Medulla oblongata (tissue), 1 donor: ENCODE measurements at regions not wholly inside any gene's neighbourhood (a gene's known extent, or its start where the extent isn't known, plus 50 kb on each side); places are given as distances from the start of the nearest gene placed in this dataset.

Experiments used
- DNase-seq: peaks from one replicate; pipeline ENCODE4 v3.0.0-alpha.2; 2015; ENCODE audit errors: extremely low spot score

DNA sequence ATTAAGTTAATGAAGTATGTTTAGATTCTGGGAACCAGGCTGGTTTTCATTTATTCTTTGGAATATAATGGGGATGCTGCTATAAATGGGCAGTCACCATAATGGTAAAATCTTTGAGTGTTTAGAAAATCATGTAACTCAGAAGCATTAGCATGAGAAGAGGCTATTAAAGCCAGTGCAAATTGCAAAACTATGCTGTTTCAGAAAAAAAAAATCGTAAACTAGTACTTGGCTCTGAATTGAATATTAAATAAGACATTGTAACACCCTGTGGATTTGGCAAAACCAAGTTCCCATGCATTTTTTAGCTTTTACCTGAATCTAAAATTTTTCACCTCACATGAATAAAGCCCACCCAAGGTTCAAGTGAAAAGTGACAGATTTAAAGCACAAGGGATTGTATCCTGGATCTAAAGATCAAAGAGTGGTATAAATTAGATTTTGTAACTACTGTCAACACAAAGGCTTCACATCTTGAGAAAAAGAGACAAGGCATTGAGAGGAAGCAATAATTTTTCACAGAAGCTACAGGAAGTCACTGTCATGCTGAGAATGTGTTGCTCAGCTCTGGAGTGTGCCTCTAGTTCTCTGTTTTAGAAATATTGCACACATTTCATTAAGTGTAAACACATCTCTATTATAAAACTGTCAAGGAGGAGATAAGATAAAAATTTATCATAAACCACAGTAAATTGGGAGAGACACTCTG is 142.2 kb downstream of the ABCA8 start:
- DNase-seq, result no peak

DNA sequence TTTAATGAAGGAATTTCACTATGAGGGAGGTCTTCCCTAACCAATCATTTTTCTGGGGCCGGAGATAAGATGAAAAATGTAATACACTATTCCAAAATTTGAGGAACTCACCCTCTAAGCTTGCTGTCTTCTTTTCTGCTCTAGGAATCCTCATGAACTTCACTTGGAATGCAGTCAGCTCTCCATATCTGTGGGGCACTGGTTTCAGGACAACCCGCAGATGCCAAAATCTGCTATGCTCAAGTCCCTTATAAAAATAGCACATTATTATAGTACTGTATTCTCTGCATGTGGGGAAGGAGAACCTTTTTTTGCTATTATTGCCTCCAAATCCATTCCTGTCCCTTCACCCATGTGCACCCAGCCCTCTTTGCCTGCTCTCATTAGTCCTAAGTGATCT is 146.0 kb downstream of the ABCA8 start:
- no peak for DNase-seq

DNA sequence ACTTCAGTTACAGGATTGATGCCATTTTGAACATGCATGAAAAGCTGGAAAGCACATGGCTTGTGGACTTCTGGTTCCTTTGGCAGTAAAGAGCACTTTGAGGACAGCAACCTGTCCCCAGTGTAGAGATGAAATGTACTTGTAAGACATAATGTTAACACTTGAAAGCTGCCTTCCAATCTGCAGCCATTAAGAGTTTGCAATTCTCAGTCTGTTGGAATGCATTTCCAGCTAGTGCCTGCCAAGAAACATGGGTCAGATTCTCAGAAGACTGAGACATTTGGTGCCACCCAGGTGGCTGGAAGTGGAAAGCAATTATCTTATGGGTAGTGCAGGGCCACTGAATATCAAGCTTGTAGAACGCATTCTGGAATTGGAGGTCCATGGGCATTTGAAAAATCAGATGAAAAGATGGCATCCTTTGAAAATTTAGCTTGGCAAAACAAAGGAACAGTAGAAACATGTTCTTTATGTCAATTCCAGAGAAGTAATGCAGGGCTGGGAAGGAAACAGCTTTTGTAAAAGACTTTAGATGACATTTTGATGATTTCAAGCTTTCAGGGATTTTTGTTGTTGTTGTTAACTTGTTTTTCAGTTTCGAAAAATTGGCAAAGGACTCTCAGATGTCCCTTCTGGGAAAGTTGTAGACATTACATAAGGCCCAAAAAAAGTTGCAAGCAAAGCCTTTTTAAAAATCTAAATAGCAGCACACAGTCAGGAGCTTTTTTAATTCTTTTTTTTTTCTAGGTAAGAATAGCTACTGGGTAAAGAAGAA is 147.0 kb downstream of the ABCA8 start:
- no peak for DNase-seq

DNA sequence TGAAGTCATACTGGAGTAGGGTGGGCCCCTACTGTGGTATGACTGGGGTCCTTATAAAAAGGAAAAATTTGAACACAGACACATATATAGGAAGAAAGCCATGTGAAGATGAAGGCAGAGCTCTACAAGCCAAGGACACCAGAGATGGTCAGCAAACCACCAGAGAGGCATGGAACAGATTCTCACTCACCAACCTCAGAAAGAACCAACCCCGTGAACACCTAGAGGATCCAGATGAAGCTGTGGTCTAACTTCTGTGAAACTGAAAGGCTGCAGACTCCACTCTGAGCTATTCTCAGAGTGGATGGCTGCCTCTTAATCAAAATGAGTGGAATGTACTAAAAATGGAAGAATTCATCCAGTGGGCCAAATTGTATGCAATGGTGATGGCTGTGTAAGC is 149.6 kb downstream of the ABCA8 start:
- no peak for DNase-seq

DNA sequence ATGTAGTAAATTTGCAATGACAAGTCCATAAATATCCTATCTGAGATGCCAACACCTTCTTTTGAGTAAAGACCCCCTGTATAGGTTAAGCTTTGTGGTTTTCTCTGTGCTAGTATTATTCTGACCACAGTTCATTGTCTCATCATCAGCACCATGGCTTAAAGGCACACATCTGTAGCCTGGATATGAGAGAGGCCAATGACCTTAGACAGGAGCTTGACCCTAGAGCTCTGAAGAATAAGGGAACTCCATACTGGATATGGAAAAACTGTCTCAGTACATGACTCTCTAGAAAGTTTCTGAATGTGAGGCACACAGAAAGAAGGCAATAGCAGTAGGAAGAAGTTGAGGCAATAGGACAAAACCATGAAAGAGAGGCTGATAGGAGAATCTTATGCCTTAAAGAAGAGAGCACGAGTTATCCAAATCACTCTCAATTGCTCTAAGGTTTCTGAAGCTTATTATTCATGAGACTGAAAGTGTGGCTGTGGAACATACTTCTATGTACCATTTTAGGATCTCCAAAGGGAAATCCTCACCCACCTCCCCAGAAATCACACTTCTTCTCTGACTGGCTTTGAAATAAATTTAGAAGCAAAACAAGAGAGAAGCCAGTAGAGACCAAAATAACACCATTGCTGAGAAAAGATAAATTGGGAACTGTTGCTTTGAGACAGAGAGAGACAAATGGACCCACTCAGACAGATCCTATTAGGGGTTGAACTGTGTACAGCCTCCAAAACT is 150.2 kb downstream of the ABCA8 start:
- DNase-seq, result no peak

DNA sequence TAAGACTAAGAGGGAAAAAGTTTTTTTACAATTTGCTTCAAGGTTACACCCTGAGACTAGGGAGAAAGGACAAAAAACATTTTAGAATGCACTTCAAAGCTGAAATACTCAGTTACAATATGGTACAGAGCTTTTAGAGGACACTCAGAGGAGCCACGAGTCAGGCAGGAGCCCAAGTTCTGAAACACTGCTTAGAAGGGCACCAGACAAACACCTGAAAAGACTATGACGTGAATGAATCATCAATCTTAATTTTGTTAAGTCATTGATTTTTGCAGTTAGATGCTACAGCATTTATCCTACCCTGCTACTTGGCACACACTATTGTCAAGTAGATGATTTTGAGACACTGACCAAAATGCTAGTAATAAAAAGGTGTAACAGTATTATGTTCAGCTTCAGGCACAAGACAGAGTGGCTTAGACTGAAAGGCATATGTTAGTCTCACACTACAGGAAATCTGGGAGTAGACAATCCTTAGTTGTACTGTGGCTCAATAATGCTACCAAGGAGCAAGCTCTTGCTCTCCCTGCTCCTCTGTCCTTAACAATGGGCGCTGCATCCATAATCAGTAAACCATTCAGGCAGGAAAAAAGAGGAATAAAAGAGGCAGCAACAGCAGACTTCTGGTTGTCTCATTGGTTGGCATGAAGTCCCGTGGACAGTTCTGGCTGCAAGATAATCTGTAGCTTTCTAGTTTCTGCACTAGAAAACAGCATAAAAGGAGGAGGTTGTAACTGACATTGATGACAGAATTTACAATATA is 151.8 kb downstream of the ABCA8 start:
- no peak for DNase-seq

DNA sequence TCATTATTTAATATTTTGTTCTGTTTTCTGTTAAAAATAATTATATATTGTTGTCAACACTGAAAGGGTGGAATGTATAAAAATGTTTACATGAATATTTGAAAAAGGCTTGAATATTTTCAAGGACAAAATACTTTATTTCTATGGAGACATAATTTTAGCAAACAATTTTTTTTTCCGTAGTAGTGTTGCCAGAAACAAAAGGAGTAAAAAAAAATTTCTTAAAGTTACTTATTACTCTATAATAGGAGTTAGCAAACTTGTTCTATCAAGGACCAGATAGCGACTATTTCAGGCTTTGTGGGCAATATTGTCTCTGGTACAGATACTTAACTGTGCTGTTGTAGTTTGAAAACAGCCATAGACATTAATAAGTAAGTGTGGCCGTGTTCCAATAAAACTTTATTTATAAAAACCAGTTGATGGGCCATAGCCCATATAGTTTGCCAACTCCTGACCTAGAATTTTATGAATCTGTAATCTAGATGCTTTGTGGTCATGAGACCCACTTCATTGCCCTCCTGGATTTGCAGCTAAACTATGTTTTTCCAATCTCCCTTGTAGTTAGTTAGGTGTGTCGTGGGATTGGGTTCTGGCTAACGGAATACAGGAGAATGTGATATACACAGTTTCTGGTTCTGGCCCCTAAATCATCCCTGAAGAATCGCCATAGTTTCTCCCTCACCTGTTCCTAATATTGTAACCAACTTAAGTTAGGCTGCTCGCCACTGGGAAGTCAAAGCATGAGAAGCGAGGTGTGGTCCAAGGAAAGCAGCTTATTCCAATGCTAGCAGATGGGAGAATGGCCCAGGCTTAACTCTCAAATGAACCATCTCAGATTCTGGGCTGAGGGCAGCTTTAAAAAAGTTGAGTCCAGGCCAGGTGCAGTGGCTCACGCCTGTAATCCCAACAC is 153.6 kb downstream of the ABCA8 start:
- no peak for DNase-seq

DNA sequence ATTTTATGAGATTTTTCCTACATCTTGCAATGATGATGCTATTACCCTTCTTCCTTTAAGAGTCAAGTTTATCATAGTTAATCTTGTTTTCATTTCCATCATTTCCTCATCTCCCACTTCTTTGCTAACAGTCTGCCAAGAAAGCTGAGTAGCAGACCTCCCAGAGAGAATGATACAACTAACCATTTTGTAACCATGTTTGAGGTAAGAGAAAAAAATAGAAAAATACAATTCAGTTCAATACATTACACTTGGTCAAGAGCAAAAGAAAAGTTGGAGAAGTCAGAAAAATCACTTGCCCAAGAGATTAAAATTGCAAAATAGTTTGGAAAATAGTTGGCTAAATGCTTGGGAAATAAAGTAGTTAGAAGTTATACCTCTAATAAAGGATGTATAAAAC is 154.4 kb downstream of the ABCA8 start:
- no peak for DNase-seq

DNA sequence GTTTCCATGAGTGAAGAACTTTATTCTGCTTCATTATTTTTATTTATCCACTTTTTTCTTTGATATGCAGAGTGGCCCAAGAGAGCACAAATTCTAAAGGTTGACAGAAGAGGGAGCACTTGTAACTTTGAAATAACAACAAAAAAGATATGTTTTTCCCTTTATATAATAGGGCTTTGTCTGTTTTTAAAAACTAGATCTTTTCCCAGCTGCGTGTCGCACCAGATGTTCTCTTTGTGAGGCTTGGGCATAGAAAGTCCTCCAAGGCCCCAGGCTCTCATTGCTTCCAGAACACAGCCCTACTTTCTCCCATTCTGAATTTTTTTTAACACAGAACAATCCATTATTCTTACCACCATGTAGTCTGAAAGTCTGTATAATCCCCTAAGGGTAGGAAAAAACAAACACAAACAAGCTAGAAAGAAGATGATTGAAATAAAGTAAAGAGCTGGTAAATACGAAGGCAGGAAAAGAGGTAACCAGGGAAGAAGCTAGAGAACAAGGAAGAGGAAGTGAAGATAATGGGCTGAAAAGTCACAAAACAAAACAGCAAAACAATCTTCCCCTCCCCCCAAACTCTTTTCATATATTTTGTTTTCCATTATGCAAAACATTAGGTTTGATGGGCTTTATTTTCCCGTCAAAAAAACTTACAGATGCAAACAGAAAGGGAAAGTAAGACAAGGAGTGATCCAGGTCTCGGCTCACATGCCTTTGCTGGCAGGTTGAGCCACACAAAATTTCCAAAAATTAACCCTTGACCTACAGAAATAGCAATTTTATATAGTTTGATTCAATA is 160.4 kb downstream of the ABCA8 start:
- peak; percentile 95 for DNase-seq

DNA sequence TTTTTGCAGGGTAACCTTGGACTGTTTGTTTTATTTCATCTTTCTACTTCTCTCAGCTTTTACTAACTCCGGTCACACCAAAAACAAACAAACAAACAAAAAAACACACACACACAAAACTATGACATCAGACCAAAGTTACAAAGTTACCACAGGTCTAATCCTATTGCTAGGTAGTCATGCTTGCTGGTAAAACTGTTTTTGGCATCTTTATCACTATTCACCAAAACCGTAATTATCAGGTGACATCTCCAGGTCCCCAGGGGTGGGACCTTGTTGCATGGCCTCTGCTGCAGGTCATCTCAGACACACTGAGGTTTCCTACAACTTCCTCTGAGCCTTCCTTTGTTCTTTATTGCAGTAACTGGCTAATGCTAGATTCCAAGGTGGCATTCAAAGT is 162.3 kb downstream of the ABCA8 start:
- no peak for DNase-seq

DNA sequence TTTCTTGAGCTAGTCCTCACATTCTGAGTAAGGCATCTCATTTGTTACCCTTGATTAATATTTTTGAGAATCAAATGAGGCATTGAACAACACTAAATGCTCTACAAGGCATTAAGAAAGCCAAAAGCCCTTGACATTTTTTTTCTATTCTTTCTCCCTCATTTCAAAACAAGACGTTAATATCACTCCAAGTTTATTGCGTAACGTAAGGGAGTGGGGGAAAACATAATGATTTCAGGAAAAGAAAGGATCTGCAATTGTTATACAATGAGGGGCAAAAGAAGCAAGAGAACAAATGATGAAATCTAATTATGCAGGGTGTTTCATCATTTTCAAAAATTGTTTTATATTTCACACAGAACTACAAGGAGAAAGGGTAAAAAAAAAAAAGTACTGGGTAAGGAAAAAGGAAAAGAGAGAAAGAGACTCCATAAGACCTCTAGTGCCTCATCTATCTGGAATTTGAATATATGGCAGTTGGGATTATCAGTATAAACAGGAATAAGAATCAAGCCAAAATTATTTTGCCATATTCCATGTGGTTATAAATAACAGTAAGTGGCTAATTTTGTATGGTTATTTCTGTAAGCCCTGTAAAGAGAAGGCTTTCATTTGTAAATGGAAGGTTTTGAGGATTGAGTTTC is 163.0 kb downstream of the ABCA8 start:
- DNase-seq, result no peak

DNA sequence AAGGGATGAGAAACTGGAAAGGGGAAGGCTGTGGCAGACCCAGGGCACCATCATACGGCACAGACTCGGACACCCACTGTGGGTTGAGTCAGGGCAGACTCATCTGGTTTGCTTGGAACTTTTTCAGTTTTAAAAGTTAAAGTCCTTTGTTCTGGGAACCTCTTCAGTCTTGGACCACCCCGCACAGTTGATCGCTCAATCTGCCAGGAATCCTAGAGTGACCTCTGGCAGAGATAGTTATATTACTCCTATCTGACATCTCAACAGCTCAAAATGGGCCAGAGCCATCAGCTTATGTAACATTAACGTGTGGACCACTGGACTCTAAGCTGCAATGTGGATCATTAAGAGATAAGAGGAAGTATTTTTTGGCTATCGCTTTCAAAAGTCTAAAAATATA is 164.3 kb downstream of the ABCA8 start:
- DNase-seq, result no peak

DNA sequence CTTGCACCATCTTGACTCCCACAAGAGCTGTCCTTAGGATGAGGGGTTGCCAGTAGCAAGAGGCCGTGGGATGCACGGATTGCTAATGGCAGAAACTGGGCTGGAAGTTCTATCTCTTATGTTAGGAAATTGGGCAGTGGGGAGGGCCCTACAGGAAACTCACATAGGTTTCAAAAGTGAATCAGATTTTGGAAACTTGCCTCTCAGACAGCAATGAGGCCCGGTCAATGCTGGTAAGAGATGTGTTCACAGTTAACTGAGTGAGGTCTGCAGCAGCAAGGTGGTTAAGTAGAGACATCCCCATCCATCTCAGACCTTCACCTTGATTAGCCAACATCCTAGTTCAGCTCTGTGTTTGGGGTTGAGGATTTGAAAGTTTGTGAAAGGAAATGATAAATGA is 164.7 kb downstream of the ABCA8 start:
- DNase-seq, result no peak

DNA sequence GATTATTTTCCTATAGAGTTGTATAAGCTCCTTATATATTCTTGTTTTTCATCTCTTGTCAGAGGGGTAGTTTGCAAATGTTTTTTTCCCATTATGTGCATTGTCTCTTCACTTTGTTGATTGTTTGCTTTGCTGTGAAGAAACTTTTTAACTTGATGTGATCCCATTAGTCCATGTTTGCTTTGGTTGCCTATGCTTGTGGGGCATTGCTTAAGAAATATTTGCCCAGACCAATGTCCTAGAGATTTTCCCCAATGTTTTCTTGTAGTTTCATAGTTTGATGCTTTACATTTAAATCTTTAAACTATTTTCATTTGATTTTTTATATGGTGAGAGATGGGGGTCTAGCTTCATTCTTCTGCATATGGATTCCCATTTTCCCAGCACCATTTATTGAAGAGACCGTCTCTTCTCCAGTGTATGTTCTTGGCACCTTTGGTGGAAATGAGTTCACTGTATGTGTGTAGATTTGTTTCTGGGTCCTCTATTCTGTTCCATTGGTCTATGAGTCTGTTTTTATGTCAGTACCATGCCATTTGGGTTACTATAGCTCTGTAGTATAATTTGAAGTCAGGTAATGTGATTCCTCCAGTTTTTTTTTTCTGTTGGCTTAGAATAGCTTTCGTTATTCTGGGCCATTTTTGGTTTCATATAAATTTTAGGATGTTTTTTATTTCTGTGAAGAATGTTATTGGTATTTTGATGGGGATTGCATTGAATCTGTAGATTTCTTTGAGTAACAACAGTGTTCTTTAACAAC is 165.8 kb downstream of the ABCA8 start:
- DNase-seq, result no peak

DNA sequence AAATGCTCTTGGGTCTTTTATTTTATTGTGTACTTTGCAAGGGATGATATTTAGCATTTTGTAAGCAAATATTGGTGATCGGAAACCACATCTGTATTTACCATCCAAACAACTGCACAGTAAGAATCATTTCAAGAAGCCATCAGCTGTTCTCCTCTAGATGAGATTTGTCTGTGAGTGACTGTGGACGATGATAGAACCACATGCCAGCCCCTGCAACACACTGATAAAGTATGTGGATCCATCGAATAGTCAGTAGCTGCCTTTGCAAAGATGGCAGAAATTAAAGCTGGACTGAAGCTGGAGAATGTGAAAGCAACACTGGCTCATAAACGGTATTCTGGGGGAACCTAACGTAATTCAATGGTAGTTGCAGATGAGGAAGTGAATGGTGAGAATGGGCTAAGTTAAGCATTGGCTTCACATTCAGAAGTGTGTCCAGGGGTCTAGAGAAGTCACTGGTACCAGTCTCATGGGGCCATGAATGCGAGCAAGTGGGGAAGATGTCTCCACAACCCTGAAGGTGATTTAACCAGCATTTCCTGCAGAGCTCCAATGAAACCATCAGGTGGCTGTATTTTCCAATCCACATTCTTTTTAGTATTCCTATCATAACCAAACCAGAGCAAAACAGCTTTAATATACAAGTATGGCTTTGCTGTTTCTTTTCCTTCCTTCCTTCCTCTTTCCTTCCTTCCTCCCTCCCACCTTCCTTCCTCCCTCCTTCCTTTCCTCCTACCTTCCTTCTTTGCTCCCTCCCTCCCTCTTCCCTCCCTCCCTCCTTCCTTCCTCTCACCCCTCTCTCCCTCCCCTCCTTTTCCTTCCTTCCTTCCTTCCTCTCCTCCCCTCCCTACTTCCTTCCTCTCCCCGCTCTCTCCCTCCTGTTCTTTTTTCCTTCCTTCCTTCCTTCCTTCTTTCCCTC is 169.4 kb downstream of the ABCA8 start:
- no peak for DNase-seq

DNA sequence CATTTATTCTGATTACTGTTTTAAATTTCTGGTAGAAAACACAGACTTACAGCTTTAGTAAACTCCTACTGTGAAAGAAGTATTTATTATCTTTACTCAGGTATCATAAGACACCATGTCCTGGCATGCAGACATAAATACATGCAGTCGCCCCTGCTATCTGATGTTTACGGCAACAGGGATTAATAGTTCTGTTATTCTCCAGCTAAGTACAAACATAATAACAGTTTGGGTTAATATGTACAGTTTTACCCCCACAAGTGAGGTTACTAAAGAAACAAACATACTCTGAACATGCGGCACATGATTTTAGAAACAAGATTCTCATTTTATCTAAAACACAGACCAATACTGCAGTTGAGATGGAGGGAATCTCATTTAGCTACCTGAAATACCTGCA is 170.8 kb downstream of the ABCA8 start:
- no peak for DNase-seq

DNA sequence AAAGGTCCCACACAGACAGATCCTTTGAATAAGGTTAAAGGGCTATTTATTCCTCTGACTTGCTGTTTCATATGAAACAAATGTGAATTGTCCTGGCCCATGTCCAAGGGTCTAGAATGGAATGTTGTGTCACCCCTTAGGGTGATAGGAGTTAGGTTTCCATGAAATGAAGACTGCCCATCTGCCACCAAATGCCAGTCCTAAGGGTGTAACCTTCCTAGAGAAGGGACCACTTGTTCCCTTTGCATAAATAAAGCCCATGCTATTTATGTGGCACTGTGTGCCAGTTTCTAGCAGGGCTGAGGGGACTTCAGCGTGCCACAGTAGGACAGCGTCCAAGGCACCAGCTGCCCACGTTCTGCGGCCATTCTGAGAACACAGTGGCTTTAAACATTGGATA is 171.3 kb downstream of the ABCA8 start:
- DNase-seq, result no peak

DNA sequence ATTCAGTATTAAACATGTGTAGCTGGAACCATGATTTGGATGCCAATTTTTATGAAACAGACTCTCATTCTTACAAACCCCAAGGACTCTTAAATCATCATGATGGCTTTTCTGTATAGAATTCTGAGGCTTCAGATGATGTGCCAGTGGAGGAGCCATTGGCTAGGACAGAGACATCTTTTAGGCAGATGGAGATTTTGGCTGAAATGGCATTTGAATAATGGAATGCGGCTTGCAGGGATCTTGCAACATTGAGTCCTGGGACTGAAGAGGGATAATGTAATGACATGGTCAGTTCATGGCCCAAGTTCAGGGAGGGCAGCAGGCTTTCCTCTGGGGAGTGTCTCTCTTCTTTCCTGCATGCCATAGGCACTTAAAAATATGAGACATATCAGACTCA is 172.4 kb downstream of the ABCA8 start:
- no peak for DNase-seq
